H1 (cell line): ENCODE measurements at regions not wholly inside any gene's neighbourhood (a gene's known extent, or its start where the extent isn't known, plus 50 kb on each side); places are given as distances from the start of the nearest gene placed in this dataset.

Experiments
- CEBPB ChIP-seq: IDR thresholded peaks from 2 replicates; pipeline ENCODE4 v1.6.1; 2012; ENCODE audit warnings: low read depth, low read length
- CHD7 ChIP-seq: fragments of 300-600 bp; sonication (generic); IDR thresholded peaks from 2 replicates; pipeline ENCODE4 v1.7.1; 2012; ENCODE audit warnings: low read length, moderate library complexity, mild to moderate bottlenecking, inconsistent platforms; ENCODE audit not compliant: insufficient replicate concordance
- PHF8 ChIP-seq: fragments of 200-600 bp; sonication (generic); conservative IDR thresholded peaks from 2 replicates; pipeline ENCODE4 v1.7.1; 2012; ENCODE audit warnings: low read depth, mild to moderate bottlenecking, inconsistent platforms, low read length, moderate library complexity
- RAD21 ChIP-seq, 2 experiments: IDR thresholded peaks in 1 of 2; conservative IDR thresholded peaks in 1 of 2; 2 replicates each; pipeline ENCODE4 v1.6.1; 2011; ENCODE audit warnings: low read depth in 2 of 2, low read length in 2 of 2, improper control_type of control experiment in 1 of 2, inconsistent platforms in 1 of 2, mild to moderate bottlenecking in 1 of 2, moderate library complexity in 1 of 2

- TF ChIP-seq RAD21 (IDR thresholded peaks at IDR 0.05 in 1 of 2, conservative IDR thresholded peaks at IDR 0.05 in 1 of 2; ENCODE audit: low read depth in 2 of 2, low read length in 2 of 2) (no peak), CEBPB (no peak), CHD7 (no peak), PHF8 (no peak)
These were observed 465.9 kb upstream of the ID2 start (continued) for GRCh38 chr2:8215982-8216381.
